GM21723 (cell line): ENCODE measurements at regions not wholly inside any gene's neighbourhood (a gene's known extent, or its start where the extent isn't known, plus 50 kb on each side); places are given as distances from the start of the nearest gene placed in this dataset.

ENCODE experiments used
- ATAC-seq: cut with Tn5 transposase; IDR thresholded peaks from one replicate; pipeline ENCODE4 v1.9.1; 2021; ENCODE audit warnings: mild to moderate bottlenecking, moderate library complexity; ENCODE audit not compliant: unreplicated experiment

DNA sequence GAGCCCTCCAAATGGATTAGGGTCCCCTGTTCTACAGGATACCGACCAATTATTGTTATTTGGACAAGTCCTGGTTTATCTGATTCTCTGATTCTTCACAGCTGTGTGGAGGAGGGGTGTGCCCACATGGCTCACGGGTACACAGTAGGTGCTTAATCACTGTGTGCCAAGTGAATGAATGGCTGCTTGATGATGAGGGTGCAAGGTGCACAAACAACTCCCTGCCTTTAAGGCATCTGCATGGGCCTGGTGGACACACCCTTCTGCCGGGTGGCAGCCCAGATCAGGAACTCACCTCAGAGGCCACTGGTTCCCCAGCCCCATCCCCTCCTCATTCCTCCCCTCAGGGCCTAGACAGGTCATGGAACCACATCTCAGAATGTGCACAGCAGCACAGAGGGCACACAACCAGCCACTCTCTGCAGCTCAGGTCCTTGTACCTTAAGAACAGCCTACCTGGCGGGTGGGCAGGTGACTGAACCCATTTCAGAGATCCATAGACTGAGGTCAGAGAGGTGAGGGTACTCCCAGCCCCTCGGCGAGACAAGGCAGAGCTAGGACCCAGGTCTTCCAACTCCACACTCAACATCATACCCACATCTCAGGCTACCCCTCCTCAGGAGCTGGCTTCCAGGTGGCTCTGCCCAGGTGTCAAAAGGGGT lies 50.3 kb downstream of the SHANK2 start:
- ATAC-seq, result no peak

DNA sequence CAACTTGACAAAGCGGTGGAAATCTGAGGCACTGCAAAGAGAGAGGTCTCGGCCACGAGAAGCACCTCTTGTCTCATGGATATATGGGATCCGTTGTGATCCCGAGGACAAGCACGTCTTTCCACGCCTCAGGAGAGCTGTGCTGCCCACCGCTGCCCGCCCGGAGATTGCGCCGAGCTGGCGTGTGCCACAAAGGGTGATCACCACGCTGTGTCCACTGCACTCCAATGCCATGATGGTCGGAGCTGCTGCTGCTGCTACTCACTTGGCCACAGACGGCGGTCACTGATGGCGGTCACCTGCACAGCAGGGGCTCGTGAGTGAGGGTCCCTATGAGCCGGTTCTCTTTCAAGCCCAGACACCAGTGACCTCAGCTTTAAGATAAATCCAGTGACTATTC lies 51.1 kb downstream of the SHANK2 start:
- no peak for ATAC-seq

DNA sequence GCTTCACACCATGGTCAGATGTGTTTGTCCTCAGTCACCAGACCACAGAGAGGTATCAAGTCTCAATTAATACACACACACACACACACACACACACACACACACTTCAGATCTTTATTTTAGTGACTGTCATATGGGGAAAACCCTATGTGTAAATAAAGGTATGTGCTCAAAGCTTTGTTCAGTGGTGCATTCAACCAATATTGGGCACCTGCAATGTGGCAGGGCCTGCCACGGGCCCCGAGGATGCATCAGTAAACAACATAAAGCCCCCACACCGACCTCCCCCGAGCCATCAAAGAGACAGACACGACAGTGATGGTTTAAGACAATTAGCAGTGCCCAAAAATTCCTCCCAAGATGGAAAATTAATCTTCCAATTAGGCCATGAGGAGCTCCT lies 51.6 kb downstream of the SHANK2 start:
- ATAC-seq, result no peak

DNA sequence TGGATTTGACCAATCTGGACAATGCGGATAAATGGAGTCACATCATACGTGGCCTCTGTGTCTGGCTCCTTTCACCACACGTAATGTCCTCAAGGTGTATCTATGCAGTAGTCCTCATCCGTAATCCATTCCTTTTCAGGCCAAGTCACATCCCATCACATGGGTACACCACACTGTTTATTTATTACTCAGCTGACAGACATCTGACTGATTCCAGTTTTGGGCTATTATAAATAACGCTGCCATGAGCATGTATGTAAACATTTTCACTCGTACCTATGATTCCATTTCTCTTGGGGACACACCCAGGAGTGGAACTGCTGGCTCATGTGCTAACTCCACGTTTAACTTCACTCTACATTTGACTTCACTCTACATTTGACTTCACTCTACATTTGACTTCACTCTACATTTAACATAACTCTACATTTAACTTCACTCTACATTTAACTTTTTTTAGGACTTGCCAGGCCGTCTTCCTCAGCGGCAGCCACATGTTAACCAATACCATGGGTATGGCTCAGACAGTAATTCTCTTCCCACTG lies 52.1 kb downstream of the SHANK2 start:
- ATAC-seq, result no peak

DNA sequence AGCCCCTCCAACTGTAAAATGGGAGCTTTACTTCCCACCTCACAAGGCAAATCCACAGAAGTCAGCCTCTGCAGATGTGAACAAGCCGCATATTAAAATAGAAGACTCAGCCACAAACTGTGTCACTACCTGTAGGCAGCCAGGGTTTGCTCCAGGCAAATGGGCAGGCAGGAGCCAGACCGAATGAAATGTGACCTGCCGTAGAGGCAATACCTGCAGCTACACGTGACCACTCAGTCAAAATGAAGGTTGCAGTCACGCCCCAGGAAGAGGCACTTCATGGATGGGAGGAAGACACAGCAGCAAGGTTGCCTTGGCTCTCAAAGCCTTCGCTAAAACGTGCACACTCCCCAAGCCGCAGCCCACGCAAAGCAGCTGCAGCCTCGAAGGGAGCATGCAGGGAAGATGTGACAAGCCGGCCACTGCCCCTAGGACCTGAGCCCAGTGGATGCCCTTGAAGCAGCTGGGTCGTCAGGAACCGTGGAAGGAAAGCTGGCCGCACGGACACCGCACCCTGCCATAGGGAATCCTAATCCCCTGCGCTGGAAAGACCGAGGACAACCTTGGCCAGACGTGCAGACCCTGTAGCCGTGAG lies 53.1 kb downstream of the SHANK2 start:
- no peak for ATAC-seq

DNA sequence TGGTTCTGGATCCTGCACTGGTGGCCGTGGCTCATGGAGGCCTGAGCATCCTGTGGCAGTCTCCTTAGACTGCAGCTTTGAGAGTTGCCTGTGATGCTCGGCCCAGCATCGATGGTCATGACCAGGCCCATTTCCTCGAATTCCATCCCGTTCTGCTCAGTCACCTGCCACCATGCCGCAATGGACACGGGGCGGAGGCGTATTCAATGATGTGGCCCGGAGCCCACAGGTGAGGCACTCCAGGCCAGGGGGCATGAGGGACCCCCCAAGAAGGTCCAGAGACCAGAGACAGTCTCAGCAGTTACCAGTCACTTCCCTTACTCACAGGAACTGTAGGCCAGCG lies 53.6 kb downstream of the SHANK2 start:
- no peak for ATAC-seq

DNA sequence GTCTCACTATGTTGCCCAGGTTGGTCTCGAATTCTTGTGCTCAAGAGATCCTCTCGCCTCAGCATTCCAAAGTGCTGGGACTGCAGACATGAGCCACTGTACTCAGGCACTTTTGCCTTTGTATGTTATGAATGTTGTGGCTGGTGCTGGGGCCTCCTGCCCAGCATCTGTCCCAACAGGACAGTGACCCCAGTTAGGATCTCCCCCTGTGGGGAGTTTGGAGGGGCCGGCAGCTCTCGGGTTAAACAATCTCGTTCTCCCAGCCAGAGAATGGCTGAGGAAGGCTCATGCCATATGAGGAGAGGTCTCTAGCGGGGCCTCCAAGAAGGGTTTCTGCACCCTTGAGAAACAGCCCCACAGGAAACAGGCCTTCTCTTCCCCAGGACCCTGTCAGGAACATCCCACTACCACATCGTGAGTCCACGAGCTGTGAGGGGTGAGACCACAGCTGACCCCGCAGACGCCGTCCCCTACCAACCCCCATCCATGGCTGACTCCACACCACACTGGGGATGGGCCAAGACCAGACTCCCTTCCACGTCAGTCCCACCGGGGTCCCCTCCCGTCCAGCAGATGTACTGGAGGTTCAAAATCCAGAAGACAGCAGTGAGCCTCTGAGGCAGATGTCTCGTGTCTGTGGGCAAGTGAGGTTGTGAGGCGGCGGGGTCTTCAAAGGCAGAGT lies 54.1 kb downstream of the SHANK2 start:
- ATAC-seq, result no peak

DNA sequence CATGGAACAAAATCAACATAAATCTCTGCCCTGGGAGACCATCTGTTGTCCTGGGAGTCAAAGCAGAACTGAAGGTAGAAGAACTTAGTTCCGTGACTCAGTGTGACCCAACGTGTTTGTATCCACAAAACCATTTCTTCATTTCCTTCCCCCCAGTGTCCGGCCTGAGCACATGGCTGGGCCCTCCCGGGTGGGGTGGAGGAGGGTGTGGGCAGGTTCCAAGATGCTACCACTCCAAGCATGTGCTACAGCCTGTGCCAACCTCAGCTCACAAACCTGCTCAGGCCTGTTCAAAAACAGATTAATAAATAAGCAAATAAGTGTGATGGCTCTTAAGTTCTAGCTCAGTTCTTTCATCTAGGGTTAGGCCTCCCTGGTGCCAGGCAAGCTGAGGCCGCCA lies 55.3 kb downstream of the SHANK2 start:
- ATAC-seq, result no peak

DNA sequence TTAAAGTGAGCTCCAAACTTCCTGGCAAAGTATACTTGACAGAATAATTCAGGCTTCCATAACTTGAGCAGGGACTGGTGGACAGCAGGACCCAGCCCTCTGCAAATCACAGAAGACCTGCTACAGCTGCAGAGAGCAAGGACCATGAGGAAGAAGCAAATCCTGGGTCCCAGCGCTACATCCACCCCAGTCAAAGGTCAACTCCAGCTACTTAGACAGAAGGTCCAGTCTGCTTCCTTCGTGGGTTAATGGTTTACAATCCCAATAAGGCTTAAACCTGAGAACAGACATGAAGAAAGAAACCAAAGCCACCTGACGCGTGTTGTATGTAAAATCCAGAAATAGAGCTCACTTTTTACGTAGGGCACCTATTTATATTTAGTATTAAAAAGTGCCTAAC lies 57.7 kb downstream of the SHANK2 start:
- no peak for ATAC-seq

DNA sequence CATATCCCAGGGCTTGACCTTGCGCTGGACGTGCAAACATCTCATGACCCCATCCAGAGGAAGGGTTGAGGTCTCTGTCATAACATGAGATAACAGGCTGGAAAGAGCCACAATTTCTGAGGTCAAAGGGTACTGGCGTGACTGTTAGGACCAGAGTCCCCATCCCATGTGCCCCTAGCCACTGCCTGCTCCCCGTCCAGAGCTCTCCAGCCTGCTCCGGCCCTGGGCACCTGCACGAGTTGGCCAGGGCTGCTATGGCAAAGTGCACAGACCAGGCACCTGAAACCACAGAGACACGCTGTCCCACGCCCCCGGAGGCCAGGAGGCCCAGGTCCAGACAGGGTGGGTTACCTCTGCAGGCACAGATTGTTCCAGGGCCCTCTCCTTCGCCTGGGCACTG lies 58.9 kb downstream of the SHANK2 start:
- ATAC-seq, result no peak

DNA sequence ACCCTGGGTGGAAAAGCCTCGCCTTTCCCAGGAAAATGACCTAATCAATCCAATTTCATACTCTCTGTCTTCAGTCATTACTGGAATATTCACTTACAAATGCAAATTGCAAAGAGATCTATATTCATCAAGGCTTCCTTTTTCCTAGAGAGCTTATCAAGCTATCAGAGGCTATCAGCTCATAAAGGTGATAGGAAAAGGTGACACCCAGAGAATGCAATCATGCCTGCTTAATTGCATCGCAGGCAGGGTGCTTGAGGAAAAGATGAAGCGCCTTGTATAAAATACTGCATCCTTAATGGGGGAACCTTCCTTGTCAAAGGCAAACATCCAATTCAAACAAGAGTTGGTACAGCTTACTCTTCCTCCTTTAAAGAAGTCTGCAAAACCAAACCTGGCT lies 59.7 kb downstream of the SHANK2 start:
- ATAC-seq, result no peak

DNA sequence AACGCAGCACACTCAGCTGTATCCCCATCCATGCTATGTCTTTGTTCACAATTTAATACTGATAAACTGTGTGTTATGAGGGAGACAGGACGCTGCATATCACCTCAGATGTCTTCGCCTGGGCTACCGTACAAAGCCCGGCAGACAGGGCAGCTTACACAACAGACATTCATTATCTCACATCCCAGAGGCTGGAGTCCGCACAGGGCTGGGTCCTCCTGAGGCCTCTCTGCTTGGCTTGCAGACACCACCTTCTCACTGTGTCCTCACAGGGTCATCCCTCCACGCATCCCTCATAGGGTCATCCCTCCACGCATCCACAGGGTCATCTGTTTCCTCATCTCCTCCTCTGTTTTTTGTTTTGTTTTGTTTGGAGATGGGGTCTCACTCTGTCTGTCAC lies 61.2 kb downstream of the SHANK2 start:
- ATAC-seq, result no peak

DNA sequence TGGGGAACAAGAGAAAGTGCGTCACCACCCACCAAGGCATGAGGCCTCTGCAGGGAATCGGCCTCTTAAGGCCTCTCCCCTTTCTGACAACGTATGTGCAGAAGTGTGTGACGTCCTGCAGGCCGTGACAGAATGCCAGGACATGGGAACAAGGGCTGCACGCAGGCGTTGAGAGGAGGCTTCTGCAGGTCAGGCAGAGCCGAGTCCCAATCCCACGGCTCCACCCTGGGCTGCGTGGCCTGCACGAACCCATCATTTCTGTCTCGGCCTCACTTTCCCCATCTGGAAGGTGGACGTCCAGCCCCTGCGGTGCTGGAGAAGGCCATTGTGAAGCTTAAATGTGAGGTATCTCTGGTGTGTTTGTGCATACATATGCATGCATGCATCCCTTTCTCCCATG lies 61.8 kb downstream of the SHANK2 start:
- ATAC-seq, result no peak

DNA sequence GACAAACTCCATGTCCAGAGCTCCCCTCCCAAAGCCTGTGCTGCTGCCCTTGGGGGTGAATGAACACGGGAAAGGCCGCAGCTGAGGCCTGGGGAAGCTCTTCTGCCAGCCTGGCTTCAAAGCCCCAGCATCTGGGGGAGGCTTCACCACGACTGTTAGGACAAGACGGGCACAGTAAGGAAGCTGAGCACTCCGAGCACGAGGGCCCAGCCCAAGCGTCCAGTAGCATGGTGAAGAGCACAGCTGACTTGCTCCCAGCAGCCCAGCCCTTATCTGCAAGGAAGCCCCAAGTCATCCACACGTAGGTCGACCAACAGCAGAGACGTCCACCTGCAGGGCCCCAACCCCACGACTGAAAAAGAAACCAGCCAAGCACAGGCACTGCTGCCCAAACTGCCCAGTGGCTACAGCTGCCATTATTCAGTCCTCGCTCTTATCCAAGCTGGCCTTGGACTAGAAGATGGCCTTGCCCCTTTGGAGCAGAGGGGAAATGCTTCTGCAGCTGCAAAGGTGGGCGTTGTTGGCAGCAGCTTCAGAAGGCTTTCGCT lies 62.5 kb downstream of the SHANK2 start:
- ATAC-seq, result no peak

DNA sequence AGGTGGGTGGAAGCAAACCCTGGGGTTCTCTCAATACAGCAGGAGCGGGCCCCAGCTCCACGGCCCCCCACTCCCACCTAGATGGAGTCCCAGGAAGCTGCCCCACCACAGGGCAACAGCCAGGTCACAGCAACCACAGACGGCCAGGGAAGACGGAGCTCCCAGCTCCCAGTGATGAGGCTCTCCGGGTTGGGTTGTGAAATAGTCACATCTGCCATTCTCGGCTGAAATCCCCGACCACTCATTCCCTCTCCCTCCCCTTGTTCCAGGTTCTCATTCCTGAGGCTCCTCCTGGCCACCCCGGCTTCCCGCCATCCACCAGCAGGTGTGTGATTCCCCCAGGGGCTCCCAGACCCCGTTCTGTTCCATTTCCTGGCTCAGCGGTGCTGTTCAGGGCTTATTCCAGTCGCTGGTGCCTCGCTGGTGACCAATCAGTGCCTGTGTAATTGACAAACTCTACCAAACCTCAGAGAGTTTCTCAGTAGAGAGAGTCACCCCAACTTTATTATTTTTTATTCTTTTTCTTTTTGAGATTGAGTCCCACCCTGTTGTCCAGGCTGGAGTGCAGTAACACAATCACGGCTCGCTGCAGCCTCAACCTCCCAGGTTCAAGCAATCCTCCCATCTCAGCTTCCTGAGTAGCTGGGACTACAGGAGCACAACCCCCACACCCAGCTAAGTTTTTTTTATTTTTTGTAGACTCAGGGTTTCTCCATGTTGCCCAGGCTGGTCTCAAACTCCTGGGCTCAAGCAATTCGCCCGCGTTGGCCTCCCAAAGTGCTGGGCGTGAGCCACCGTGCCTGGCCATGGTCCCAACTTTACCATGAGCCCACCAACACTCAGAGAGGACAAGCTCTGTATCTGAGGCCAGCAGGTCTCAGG lies 63.2 kb downstream of the SHANK2 start:
- ATAC-seq, result no peak

DNA sequence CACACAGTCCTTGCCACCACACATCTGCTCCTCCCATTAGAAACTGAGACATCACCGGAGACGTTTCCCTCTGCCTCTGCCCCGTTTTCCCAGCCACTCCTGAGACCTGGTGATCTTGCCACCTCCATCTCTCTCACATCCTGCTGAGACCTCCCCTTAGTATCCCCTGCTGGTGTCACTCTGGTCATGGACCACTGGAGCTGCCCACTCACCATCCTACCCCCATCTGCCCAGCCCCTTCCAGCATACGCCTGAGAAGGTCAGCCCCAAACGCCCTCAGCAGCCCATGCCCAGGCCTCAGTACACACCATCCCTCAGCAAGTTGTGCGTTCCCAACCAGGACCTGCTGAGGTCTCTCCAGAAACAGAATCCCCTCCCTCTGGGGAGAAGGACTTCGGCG lies 64.3 kb downstream of the SHANK2 start:
- ATAC-seq, result no peak

DNA sequence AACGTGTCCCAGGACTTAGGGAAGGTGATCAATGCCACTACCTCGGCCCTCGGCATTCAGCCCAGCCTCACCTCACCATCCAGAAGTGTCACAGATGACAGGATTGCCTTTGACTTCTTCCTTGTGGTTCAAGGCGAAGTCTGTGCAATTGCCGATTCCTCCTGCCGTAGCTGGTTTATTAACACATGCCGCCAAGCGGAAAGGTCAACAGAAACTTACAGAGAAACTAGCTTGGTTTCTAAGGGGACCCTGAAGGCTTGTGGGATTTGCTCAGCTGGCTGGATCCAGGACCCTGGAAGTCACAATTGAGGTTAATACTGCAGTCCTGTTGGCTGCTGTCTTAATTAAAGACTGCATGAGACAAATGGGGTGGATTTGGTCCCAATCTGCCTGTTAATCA lies 65.6 kb downstream of the SHANK2 start:
- no peak for ATAC-seq

DNA sequence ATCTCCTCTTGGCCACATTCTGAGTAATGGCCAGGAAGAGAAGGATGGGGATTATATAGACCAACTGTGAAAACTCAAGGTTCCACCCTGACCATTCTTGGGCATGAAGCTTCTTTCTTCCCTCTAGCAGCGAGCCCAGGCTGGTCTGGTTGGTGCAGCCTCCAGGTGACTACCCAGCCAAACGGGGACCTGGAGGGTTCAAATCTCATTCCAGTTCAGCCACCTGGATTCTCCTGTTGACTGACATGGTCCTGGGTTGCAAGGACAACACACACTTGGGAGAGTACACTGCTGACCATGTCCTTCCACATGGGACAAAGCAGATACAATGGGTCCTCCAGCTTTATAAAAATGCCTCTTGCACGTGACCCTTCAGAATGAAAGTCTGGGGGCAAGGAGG lies 67.0 kb downstream of the SHANK2 start:
- no peak for ATAC-seq

DNA sequence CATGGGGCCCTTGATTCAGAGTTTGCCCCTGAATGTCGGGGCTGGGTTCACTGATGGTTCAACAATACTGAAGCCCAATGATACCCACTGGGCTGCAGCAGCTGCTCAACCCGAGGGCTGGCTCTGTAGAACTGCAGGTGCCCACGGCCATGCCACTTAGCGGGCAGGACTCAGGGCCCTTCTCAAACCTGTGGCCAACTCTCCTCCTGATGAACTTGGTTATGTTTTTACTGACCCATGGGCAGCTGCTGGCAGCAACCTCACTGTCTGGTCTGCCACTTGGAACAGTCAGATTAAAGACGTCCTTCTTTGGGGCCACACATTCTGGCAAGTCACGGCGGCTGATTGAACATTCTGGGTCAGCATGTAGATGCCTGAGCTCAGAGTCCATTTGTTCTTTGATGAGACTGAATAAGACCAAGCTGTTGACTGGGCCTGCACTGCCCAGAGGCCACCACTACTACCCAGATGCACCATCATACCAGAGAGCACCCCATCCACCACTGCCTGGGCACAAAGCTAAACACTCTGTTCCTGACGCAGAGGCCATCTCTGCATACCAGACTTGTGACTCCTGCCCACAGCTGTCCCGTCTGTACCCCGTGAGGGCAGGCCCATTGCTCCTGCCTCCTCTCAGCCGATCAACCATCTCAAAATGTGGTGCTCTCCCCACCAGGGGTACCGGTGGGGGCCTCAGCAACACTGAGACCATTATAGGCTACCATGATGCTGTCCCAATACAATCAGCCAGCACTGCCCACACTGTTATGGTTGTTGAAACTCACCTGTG lies 67.8 kb downstream of the SHANK2 start:
- ATAC-seq, result no peak

DNA sequence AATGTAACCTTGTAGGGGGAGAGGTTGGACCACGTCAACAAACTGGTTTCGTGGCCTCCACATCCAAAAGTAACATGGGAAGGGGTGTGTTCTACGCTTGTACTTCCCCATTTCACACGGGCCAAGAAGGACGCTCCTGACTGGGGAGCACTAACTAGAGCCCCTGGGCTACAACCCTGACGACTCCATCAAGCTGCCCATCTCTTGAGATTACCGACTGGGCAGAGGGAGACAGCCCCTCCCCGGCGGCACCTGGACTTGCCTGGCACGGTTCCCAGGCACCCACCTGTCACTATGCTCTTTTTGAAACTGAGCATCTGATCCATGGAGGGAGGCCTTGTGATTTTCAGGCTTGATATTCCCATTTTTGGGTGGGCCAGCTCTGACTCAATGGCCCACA lies 68.5 kb downstream of the SHANK2 start:
- ATAC-seq, result no peak
